Glutamatergic neuron (in vitro differentiated cells): ENCODE measurements at regions not wholly inside any gene's neighbourhood (a gene's known extent, or its start where the extent isn't known, plus 50 kb on each side); places are given as distances from the start of the nearest gene placed in this dataset.

ENCODE experiments used
- DNase-seq: peaks from one replicate; pipeline ENCODE4 v3.0.0; 2022
- H3K27ac Mint-ChIP-seq: one replicate; pipeline ENCODE4 v1.8.0; 2020; ENCODE audit warnings: mild to moderate bottlenecking, mixed read lengths, inconsistent platforms; ENCODE audit not compliant: unreplicated experiment
- H3K27me3 Mint-ChIP-seq: one replicate; pipeline ENCODE4 v1.8.0; 2020; ENCODE audit warnings: mild to moderate bottlenecking, moderate library complexity, mixed read lengths, inconsistent platforms; ENCODE audit not compliant: unreplicated experiment
- H3K36me3 Mint-ChIP-seq: one replicate; pipeline ENCODE4 v1.8.0; 2020; ENCODE audit warnings: mild to moderate bottlenecking, mixed read lengths, inconsistent platforms; ENCODE audit not compliant: unreplicated experiment
- H3K4me1 Mint-ChIP-seq: one replicate; pipeline ENCODE4 v1.8.0; 2020; ENCODE audit warnings: mild to moderate bottlenecking, low read depth, mixed read lengths, inconsistent platforms; ENCODE audit not compliant: unreplicated experiment
- H3K4me3 Mint-ChIP-seq: one replicate; pipeline ENCODE4 v1.8.0; 2020; ENCODE audit warnings: mild to moderate bottlenecking, mixed read lengths, inconsistent platforms; ENCODE audit not compliant: unreplicated experiment
- H3K9me3 Mint-ChIP-seq: one replicate; pipeline ENCODE4 v1.8.0; 2020; ENCODE audit warnings: mild to moderate bottlenecking, moderate library complexity, mixed read lengths, inconsistent platforms; ENCODE audit not compliant: unreplicated experiment
- CTCF ChIP-seq: fragments of 200-600 bp; sonication (generic); IDR thresholded peaks from one replicate; pipeline ENCODE4 v1.5.0; 2021; ENCODE audit not compliant: partially characterized antibody, unreplicated experiment

GRCh38 chr12:13851828-13852227 is 129.6 kb downstream of the GRIN2B start:
- peak; percentile 33 for DNase-seq
- Mint-ChIP-seq H3K36me3 (no peaks in the 10 kb centered on the region), H3K27me3 (peaks cover 5% of the 10 kb centered on the region), H3K4me1 (no peaks in the 10 kb centered on the region), H3K9me3 (no peaks in the 10 kb centered on the region), H3K4me3 (no peak overlapping the region), H3K27ac (no peak overlapping the region)
- TF ChIP-seq CTCF: no peak

GRCh38 chr12:13849456-13849855 is 131.9 kb downstream of the GRIN2B start:
- TF ChIP-seq CTCF: no peak
- no peak overlapping the region for H3K4me3 Mint-ChIP-seq
- no peaks in the 10 kb centered on the region for H3K36me3 Mint-ChIP-seq
- no peak for DNase-seq
- H3K4me1 Mint-ChIP-seq: no peaks in the 10 kb centered on the region
- no peak overlapping the region for H3K27ac Mint-ChIP-seq
- no peaks in the 10 kb centered on the region for H3K9me3 Mint-ChIP-seq
- peaks cover 5% of the 10 kb centered on the region for H3K27me3 Mint-ChIP-seq

- TF ChIP-seq CTCF: no peak
- no peaks in the 10 kb centered on the region for H3K9me3 Mint-ChIP-seq
- H3K4me1 Mint-ChIP-seq: no peaks in the 10 kb centered on the region
- no peaks in the 10 kb centered on the region for H3K36me3 Mint-ChIP-seq
- H3K27ac Mint-ChIP-seq: no peak overlapping the region
- peaks cover 5% of the 10 kb centered on the region for H3K27me3 Mint-ChIP-seq
- H3K4me3 Mint-ChIP-seq: no peak overlapping the region
- no peak for DNase-seq
Observed at GRCh38 chr12:13843841-13844240, 137.6 kb downstream of the GRIN2B start.

- no peak overlapping the region for H3K4me3 Mint-ChIP-seq
Observed at GRCh38 chr12:13841358-13841757, 140.0 kb downstream of the GRIN2B start.

More at GRCh38 chr12:13841358-13841757, 140.0 kb downstream of the GRIN2B start:
- no peaks in the 10 kb centered on the region for H3K9me3 Mint-ChIP-seq
- H3K36me3 Mint-ChIP-seq: no peaks in the 10 kb centered on the region
- H3K4me1 Mint-ChIP-seq: no peaks in the 10 kb centered on the region
- DNase-seq: no peak
- no peaks in the 10 kb centered on the region for H3K27me3 Mint-ChIP-seq
- no peak for TF ChIP-seq CTCF
- no peak overlapping the region for H3K27ac Mint-ChIP-seq
